ENCODE measurements at regions not wholly inside any gene's neighbourhood (a gene's known extent, or its start where the extent isn't known, plus 50 kb on each side); places are given as distances from the start of the nearest gene placed in this dataset.

DNA sequence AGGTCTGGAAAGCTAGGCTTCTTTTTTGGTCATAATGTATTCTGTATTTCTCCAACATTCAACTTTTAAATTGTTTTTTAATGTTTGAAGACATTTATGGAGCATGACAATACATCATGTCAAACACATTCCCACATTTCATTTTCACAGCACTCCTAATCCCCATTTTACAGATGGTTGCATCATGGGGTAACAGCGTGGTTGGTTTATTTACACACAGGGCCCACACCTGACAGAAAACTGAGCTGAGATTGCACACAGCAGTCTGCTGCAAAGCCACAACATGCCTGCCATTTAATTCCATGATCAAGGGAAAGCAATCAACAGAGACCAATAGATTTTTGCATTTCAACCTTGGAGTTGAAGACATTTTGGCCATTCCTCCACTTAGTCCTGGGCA is 335.7 kb upstream of the MGAT5 start:
- TF ChIP-seq, protein P1, sequence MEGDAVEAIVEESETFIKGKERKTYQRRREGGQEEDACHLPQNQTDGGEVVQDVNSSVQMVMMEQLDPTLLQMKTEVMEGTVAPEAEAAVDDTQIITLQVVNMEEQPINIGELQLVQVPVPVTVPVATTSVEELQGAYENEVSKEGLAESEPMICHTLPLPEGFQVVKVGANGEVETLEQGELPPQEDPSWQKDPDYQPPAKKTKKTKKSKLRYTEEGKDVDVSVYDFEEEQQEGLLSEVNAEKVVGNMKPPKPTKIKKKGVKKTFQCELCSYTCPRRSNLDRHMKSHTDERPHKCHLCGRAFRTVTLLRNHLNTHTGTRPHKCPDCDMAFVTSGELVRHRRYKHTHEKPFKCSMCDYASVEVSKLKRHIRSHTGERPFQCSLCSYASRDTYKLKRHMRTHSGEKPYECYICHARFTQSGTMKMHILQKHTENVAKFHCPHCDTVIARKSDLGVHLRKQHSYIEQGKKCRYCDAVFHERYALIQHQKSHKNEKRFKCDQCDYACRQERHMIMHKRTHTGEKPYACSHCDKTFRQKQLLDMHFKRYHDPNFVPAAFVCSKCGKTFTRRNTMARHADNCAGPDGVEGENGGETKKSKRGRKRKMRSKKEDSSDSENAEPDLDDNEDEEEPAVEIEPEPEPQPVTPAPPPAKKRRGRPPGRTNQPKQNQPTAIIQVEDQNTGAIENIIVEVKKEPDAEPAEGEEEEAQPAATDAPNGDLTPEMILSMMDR (conservative IDR thresholded peaks at IDR 0.05; ENCODE audit: low read depth in 2 of 2): no peak
- no peak for TF ChIP-seq REST (IDR thresholded peaks at IDR 0.05; ENCODE audit: unreplicated experiment)
- TF ChIP-seq POLR2AphosphoS5 (IDR thresholded peaks at IDR 0.05; ENCODE audit: low read depth): no peak
- no peak for TF ChIP-seq EZH2 (IDR thresholded peaks at IDR 0.05; ENCODE audit: low read depth, unreplicated experiment)
- no peak for TF ChIP-seq STAT1 (IDR thresholded peaks at IDR 0.05; ENCODE audit: unreplicated experiment)

Data from GM23338 (cell line).